H9 (cell line): ENCODE measurements at regions not wholly inside any gene's neighbourhood (a gene's known extent, or its start where the extent isn't known, plus 50 kb on each side); places are given as distances from the start of the nearest gene placed in this dataset.

Experiments used
- DNase-seq: peaks from one replicate; pipeline ENCODE4 v3.0.0-alpha.2; 2017
- H2AFZ ChIP-seq: one replicate; pipeline ENCODE4 v1.6.1; 2013; ENCODE audit warnings: mild to moderate bottlenecking, low read length, control low read depth, moderate library complexity
- H2AK5ac ChIP-seq: 2 replicates; pipeline ENCODE4 v1.6.1; 2013; ENCODE audit warnings: low read length, control low read depth, mixed read lengths; ENCODE audit not compliant: insufficient read length
- H2BK120ac ChIP-seq: one replicate; pipeline ENCODE4 v1.6.1; 2013; ENCODE audit warnings: low read depth, mild to moderate bottlenecking, low read length, control low read depth, inconsistent platforms; ENCODE audit not compliant: poor library complexity, severe bottlenecking
- H2BK12ac ChIP-seq: 2 replicates; pipeline ENCODE4 v1.6.1; 2013; ENCODE audit warnings: low read length, control low read depth, mixed read lengths, low read depth; ENCODE audit not compliant: insufficient read length
- H2BK15ac ChIP-seq: 2 replicates; pipeline ENCODE4 v1.6.1; 2013; ENCODE audit warnings: low read depth, low read length, control low read depth
- H2BK20ac ChIP-seq: one replicate; pipeline ENCODE4 v1.6.1; 2013; ENCODE audit warnings: low read depth, mild to moderate bottlenecking, low read length, control low read depth, inconsistent platforms; ENCODE audit not compliant: poor library complexity, severe bottlenecking
- H2BK5ac ChIP-seq: 2 replicates; pipeline ENCODE4 v1.6.1; 2013; ENCODE audit warnings: low read length, control low read depth, mixed read lengths; ENCODE audit not compliant: insufficient read length
- H3K14ac ChIP-seq: 2 replicates; pipeline ENCODE4 v1.6.1; 2013; ENCODE audit warnings: low read length, control low read depth; ENCODE audit not compliant: insufficient read depth
- H3K18ac ChIP-seq: 2 replicates; pipeline ENCODE4 v1.6.1; 2013; ENCODE audit warnings: low read depth, mild to moderate bottlenecking, mixed read lengths, low read length, control low read depth; ENCODE audit not compliant: insufficient read length
- H3K23ac ChIP-seq: 2 replicates; pipeline ENCODE4 v1.6.1; 2013; ENCODE audit warnings: low read length, control low read depth, mixed read lengths, low read depth; ENCODE audit not compliant: insufficient read length
- H3K23me2 ChIP-seq: 2 replicates; pipeline ENCODE4 v1.6.1; 2013; ENCODE audit warnings: low read depth, mild to moderate bottlenecking, mixed read lengths, low read length, control low read depth; ENCODE audit not compliant: insufficient read length, poor library complexity, severe bottlenecking
- H3K27ac ChIP-seq: 2 replicates; pipeline ENCODE4 v1.5.1; 2013; ENCODE audit warnings: low read length, control low read depth, mixed read lengths, low read depth; ENCODE audit not compliant: insufficient read length
- H3K27me3 ChIP-seq: 2 replicates; pipeline ENCODE4 v1.6.1; 2013; ENCODE audit warnings: low read length, control low read depth, inconsistent platforms; ENCODE audit not compliant: insufficient read depth
- H3K4ac ChIP-seq: 2 replicates; pipeline ENCODE4 v1.6.1; 2013; ENCODE audit warnings: low read depth, mild to moderate bottlenecking, control low read depth, inconsistent platforms, low read length, moderate library complexity
- H3K4me1 ChIP-seq: 2 replicates; pipeline ENCODE4 v1.6.1; 2013; ENCODE audit warnings: low read length, control low read depth, inconsistent platforms; ENCODE audit not compliant: insufficient read depth
- H3K4me2 ChIP-seq: 2 replicates; pipeline ENCODE4 v1.6.1; 2013; ENCODE audit warnings: low read length, control low read depth, mixed read lengths; ENCODE audit not compliant: insufficient read length, insufficient read depth
- H3K56ac ChIP-seq: 2 replicates; pipeline ENCODE4 v1.6.1; 2013; ENCODE audit warnings: low read depth, mild to moderate bottlenecking, mixed read lengths, low read length, control low read depth; ENCODE audit not compliant: insufficient read length
- H3K79me1 ChIP-seq: 2 replicates; pipeline ENCODE4 v1.6.1; 2013; ENCODE audit warnings: low read depth, mild to moderate bottlenecking, moderate library complexity, low read length, control low read depth, inconsistent platforms; ENCODE audit not compliant: insufficient read depth, poor library complexity, severe bottlenecking
- H3K79me2 ChIP-seq: 2 replicates; pipeline ENCODE4 v1.6.1; 2013; ENCODE audit warnings: low read length, control low read depth, inconsistent platforms; ENCODE audit not compliant: insufficient read depth
- H3K9ac ChIP-seq: 2 replicates; pipeline ENCODE4 v1.6.1; 2013; ENCODE audit warnings: low read length, control low read depth, mixed read lengths; ENCODE audit not compliant: insufficient read length; ENCODE audit errors: extremely low read depth
- H3K9me3 ChIP-seq: one replicate; pipeline ENCODE4 v1.6.1; 2013; ENCODE audit warnings: low read depth, low read length, inconsistent platforms; ENCODE audit not compliant: control insufficient read depth
- H3T11ph ChIP-seq: one replicate; pipeline ENCODE4 v1.6.1; 2013; ENCODE audit warnings: mild to moderate bottlenecking, low read length, control low read depth, inconsistent platforms
- H4K20me1 ChIP-seq: one replicate; pipeline ENCODE4 v1.6.1; 2013; ENCODE audit not compliant: control insufficient read depth, insufficient read length, insufficient read depth
- H4K5ac ChIP-seq: 2 replicates; pipeline ENCODE4 v1.6.1; 2013; ENCODE audit warnings: low read depth, mild to moderate bottlenecking, mixed read lengths, low read length, control low read depth; ENCODE audit not compliant: insufficient read length
- H4K8ac ChIP-seq: replicated peaks from 2 replicates; pipeline ENCODE4 v1.6.1; 2013; ENCODE audit warnings: low read length, control low read depth, mixed read lengths, low read depth; ENCODE audit not compliant: insufficient read length
- H4K91ac ChIP-seq: 2 replicates; pipeline ENCODE4 v1.6.1; 2013; ENCODE audit warnings: low read depth, mild to moderate bottlenecking, moderate library complexity, mixed read lengths, low read length, control low read depth; ENCODE audit not compliant: insufficient read length
- H3K27ac Mint-ChIP-seq, 3 experiments: 2 replicates in 2 of 3; 3 replicates in 1 of 3; pipeline ENCODE4 v1.8.0; 2020 to 2021; ENCODE audit warnings: mixed read lengths in 3 of 3, mild to moderate bottlenecking in 1 of 3, moderate library complexity in 1 of 3
- H3K27me3 Mint-ChIP-seq: 2 replicates; pipeline ENCODE4 v1.8.0; 2021; ENCODE audit warnings: low read depth, mild to moderate bottlenecking, moderate library complexity, mixed read lengths
- H3K36me3 Mint-ChIP-seq, 3 experiments: 2 replicates in 2 of 3; 3 replicates in 1 of 3; pipeline ENCODE4 v1.8.0; 2020 to 2021; ENCODE audit warnings: low read depth in 3 of 3, mixed read lengths in 3 of 3; ENCODE audit not compliant: insufficient read depth in 1 of 3
- H3K4me1 Mint-ChIP-seq, 2 experiments: 2 replicates each; pipeline ENCODE4 v1.8.0; 2020; ENCODE audit warnings: mixed read lengths in 2 of 2
- H3K4me3 Mint-ChIP-seq, 2 experiments: 2 replicates in 1 of 2; 3 replicates in 1 of 2; pipeline ENCODE4 v1.8.0; 2020 to 2021; ENCODE audit warnings: mild to moderate bottlenecking in 2 of 2, mixed read lengths in 2 of 2, moderate library complexity in 1 of 2
- H3K9me3 Mint-ChIP-seq, 2 experiments: 2 replicates in 1 of 2; 3 replicates in 1 of 2; pipeline ENCODE4 v1.8.0; 2020; ENCODE audit warnings: mild to moderate bottlenecking in 2 of 2, mixed read lengths in 2 of 2, moderate library complexity in 1 of 2
- WGBS: extraction: QIAGEN DNeasy Blood & Tissue Kit; methylation state at CpG from one replicate; pipeline ENCODE4 v1.1.7; 2013; ENCODE audit warnings: missing lambda C conversion rate, low lambda C conversion rate, mixed read lengths; ENCODE audit not compliant: insufficient read length; ENCODE audit errors: extremely low coverage; 5-methylcytosine and 5-hydroxymethylcytosine counted together
- TF ChIP-seq, protein P1 (sequence below): fragments of 200-600 bp; sonication (generic); conservative IDR thresholded peaks from 3 replicates; pipeline ENCODE4 v1.8.0; 2021; ENCODE audit warnings: antibody characterized with exemption, mild to moderate bottlenecking

DNA sequence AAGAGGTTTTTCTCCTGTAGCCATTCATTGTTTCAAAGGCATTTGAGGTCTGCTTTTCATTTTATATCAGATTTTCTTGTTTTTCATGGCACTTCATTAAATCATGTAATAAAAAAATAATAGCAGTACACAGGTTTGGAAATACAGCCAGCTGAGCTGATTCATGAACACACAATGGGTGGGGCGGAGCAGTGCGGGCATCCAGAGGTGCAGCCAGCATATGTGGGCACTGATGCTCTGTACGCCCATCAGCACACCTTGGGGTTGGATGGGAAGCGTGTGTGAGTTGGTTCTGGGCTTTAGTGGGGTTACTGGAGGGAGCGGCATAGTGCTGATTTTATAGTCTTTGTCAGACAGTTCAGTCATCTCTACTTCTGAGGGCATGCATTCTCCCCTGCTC lies 54.2 kb upstream of the IRX4 start:
- Histone ChIP-seq H4K5ac (no peak overlapping the region), H3K23me2 (no peaks in the 10 kb centered on the region), H3K4ac (no peak overlapping the region), H3K27me3 (no peaks in the 10 kb centered on the region), H3K56ac (no peak overlapping the region), H3K4me1 (no peaks in the 10 kb centered on the region), H2BK20ac (no peak overlapping the region), H3K27ac (no peak overlapping the region), H2BK12ac (no peak overlapping the region), H2BK5ac (no peak overlapping the region), H4K20me1 (no peaks in the 10 kb centered on the region), H2BK120ac (no peak overlapping the region), H3K9ac (no peak overlapping the region), H4K8ac (no peak overlapping the region), H2AK5ac (no peak overlapping the region), H3K18ac (no peak overlapping the region), H3K14ac (no peak overlapping the region), H3K79me1 (no peaks in the 10 kb centered on the region), H4K91ac (no peak overlapping the region), H3K4me2 (no peak overlapping the region), H3K23ac (no peak overlapping the region), H2BK15ac (no peak overlapping the region), H2AFZ (no peak overlapping the region), H3T11ph (no peak overlapping the region), H3K9me3 (no peaks in the 10 kb centered on the region), H3K79me2 (no peaks in the 10 kb centered on the region)
- DNase-seq, result no peak
- Mint-ChIP-seq H3K27ac (no peak overlapping the region), H3K9me3 (no peaks in the 10 kb centered on the region), H3K36me3 (peaks cover 0 to 1% (median 0%) of the 10 kb centered on the region in 3 experiments; a peak in 1 of 7 replicates), H3K4me1 (peaks cover 3 to 11% of the 10 kb centered on the region in 2 experiments; a peak in 3 of 4 replicates), H3K27me3 (peaks cover 16% of the 10 kb centered on the region), H3K4me3 (no peak overlapping the region)
- no CpG with 5 or more reads among the region's 5 CpGs for WGBS
- TF ChIP-seq, protein P1, sequence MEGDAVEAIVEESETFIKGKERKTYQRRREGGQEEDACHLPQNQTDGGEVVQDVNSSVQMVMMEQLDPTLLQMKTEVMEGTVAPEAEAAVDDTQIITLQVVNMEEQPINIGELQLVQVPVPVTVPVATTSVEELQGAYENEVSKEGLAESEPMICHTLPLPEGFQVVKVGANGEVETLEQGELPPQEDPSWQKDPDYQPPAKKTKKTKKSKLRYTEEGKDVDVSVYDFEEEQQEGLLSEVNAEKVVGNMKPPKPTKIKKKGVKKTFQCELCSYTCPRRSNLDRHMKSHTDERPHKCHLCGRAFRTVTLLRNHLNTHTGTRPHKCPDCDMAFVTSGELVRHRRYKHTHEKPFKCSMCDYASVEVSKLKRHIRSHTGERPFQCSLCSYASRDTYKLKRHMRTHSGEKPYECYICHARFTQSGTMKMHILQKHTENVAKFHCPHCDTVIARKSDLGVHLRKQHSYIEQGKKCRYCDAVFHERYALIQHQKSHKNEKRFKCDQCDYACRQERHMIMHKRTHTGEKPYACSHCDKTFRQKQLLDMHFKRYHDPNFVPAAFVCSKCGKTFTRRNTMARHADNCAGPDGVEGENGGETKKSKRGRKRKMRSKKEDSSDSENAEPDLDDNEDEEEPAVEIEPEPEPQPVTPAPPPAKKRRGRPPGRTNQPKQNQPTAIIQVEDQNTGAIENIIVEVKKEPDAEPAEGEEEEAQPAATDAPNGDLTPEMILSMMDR, result no peak
